H9 (cell line): ENCODE measurements at regions not wholly inside any gene's neighbourhood (a gene's known extent, or its start where the extent isn't known, plus 50 kb on each side); places are given as distances from the start of the nearest gene placed in this dataset.

ENCODE experiments used
- DNase-seq: peaks from one replicate; pipeline ENCODE4 v3.0.0-alpha.2; 2017
- H2AFZ ChIP-seq: one replicate; pipeline ENCODE4 v1.6.1; 2013; ENCODE audit warnings: mild to moderate bottlenecking, low read length, control low read depth, moderate library complexity
- H2AK5ac ChIP-seq: 2 replicates; pipeline ENCODE4 v1.6.1; 2013; ENCODE audit warnings: low read length, control low read depth, mixed read lengths; ENCODE audit not compliant: insufficient read length
- H2BK120ac ChIP-seq: one replicate; pipeline ENCODE4 v1.6.1; 2013; ENCODE audit warnings: low read depth, mild to moderate bottlenecking, low read length, control low read depth, inconsistent platforms; ENCODE audit not compliant: poor library complexity, severe bottlenecking
- H2BK12ac ChIP-seq: 2 replicates; pipeline ENCODE4 v1.6.1; 2013; ENCODE audit warnings: low read length, control low read depth, mixed read lengths, low read depth; ENCODE audit not compliant: insufficient read length
- H2BK15ac ChIP-seq: 2 replicates; pipeline ENCODE4 v1.6.1; 2013; ENCODE audit warnings: low read depth, low read length, control low read depth
- H2BK20ac ChIP-seq: one replicate; pipeline ENCODE4 v1.6.1; 2013; ENCODE audit warnings: low read depth, mild to moderate bottlenecking, low read length, control low read depth, inconsistent platforms; ENCODE audit not compliant: poor library complexity, severe bottlenecking
- H2BK5ac ChIP-seq: 2 replicates; pipeline ENCODE4 v1.6.1; 2013; ENCODE audit warnings: low read length, control low read depth, mixed read lengths; ENCODE audit not compliant: insufficient read length
- H3K14ac ChIP-seq: 2 replicates; pipeline ENCODE4 v1.6.1; 2013; ENCODE audit warnings: low read length, control low read depth; ENCODE audit not compliant: insufficient read depth
- H3K18ac ChIP-seq: 2 replicates; pipeline ENCODE4 v1.6.1; 2013; ENCODE audit warnings: low read depth, mild to moderate bottlenecking, mixed read lengths, low read length, control low read depth; ENCODE audit not compliant: insufficient read length
- H3K23ac ChIP-seq: 2 replicates; pipeline ENCODE4 v1.6.1; 2013; ENCODE audit warnings: low read length, control low read depth, mixed read lengths, low read depth; ENCODE audit not compliant: insufficient read length
- H3K23me2 ChIP-seq: 2 replicates; pipeline ENCODE4 v1.6.1; 2013; ENCODE audit warnings: low read depth, mild to moderate bottlenecking, mixed read lengths, low read length, control low read depth; ENCODE audit not compliant: insufficient read length, poor library complexity, severe bottlenecking
- H3K27ac ChIP-seq: 2 replicates; pipeline ENCODE4 v1.5.1; 2013; ENCODE audit warnings: low read length, control low read depth, mixed read lengths, low read depth; ENCODE audit not compliant: insufficient read length
- H3K27me3 ChIP-seq: 2 replicates; pipeline ENCODE4 v1.6.1; 2013; ENCODE audit warnings: low read length, control low read depth, inconsistent platforms; ENCODE audit not compliant: insufficient read depth
- H3K4ac ChIP-seq: 2 replicates; pipeline ENCODE4 v1.6.1; 2013; ENCODE audit warnings: low read depth, mild to moderate bottlenecking, control low read depth, inconsistent platforms, low read length, moderate library complexity
- H3K4me1 ChIP-seq: 2 replicates; pipeline ENCODE4 v1.6.1; 2013; ENCODE audit warnings: low read length, control low read depth, inconsistent platforms; ENCODE audit not compliant: insufficient read depth
- H3K4me2 ChIP-seq: 2 replicates; pipeline ENCODE4 v1.6.1; 2013; ENCODE audit warnings: low read length, control low read depth, mixed read lengths; ENCODE audit not compliant: insufficient read length, insufficient read depth
- H3K56ac ChIP-seq: 2 replicates; pipeline ENCODE4 v1.6.1; 2013; ENCODE audit warnings: low read depth, mild to moderate bottlenecking, mixed read lengths, low read length, control low read depth; ENCODE audit not compliant: insufficient read length
- H3K79me1 ChIP-seq: 2 replicates; pipeline ENCODE4 v1.6.1; 2013; ENCODE audit warnings: low read depth, mild to moderate bottlenecking, moderate library complexity, low read length, control low read depth, inconsistent platforms; ENCODE audit not compliant: insufficient read depth, poor library complexity, severe bottlenecking
- H3K79me2 ChIP-seq: 2 replicates; pipeline ENCODE4 v1.6.1; 2013; ENCODE audit warnings: low read length, control low read depth, inconsistent platforms; ENCODE audit not compliant: insufficient read depth
- H3K9ac ChIP-seq: 2 replicates; pipeline ENCODE4 v1.6.1; 2013; ENCODE audit warnings: low read length, control low read depth, mixed read lengths; ENCODE audit not compliant: insufficient read length; ENCODE audit errors: extremely low read depth
- H3K9me3 ChIP-seq: one replicate; pipeline ENCODE4 v1.6.1; 2013; ENCODE audit warnings: low read depth, low read length, inconsistent platforms; ENCODE audit not compliant: control insufficient read depth
- H3T11ph ChIP-seq: one replicate; pipeline ENCODE4 v1.6.1; 2013; ENCODE audit warnings: mild to moderate bottlenecking, low read length, control low read depth, inconsistent platforms
- H4K20me1 ChIP-seq: one replicate; pipeline ENCODE4 v1.6.1; 2013; ENCODE audit not compliant: control insufficient read depth, insufficient read length, insufficient read depth
- H4K5ac ChIP-seq: 2 replicates; pipeline ENCODE4 v1.6.1; 2013; ENCODE audit warnings: low read depth, mild to moderate bottlenecking, mixed read lengths, low read length, control low read depth; ENCODE audit not compliant: insufficient read length
- H4K8ac ChIP-seq: replicated peaks from 2 replicates; pipeline ENCODE4 v1.6.1; 2013; ENCODE audit warnings: low read length, control low read depth, mixed read lengths, low read depth; ENCODE audit not compliant: insufficient read length
- H4K91ac ChIP-seq: 2 replicates; pipeline ENCODE4 v1.6.1; 2013; ENCODE audit warnings: low read depth, mild to moderate bottlenecking, moderate library complexity, mixed read lengths, low read length, control low read depth; ENCODE audit not compliant: insufficient read length
- H3K27ac Mint-ChIP-seq, 3 experiments: 2 replicates in 2 of 3; 3 replicates in 1 of 3; pipeline ENCODE4 v1.8.0; 2020 to 2021; ENCODE audit warnings: mixed read lengths in 3 of 3, mild to moderate bottlenecking in 1 of 3, moderate library complexity in 1 of 3
- H3K27me3 Mint-ChIP-seq: 2 replicates; pipeline ENCODE4 v1.8.0; 2021; ENCODE audit warnings: low read depth, mild to moderate bottlenecking, moderate library complexity, mixed read lengths
- H3K36me3 Mint-ChIP-seq, 3 experiments: 2 replicates in 2 of 3; 3 replicates in 1 of 3; pipeline ENCODE4 v1.8.0; 2020 to 2021; ENCODE audit warnings: low read depth in 3 of 3, mixed read lengths in 3 of 3; ENCODE audit not compliant: insufficient read depth in 1 of 3
- H3K4me1 Mint-ChIP-seq, 2 experiments: 2 replicates each; pipeline ENCODE4 v1.8.0; 2020; ENCODE audit warnings: mixed read lengths in 2 of 2
- H3K4me3 Mint-ChIP-seq, 2 experiments: 2 replicates in 1 of 2; 3 replicates in 1 of 2; pipeline ENCODE4 v1.8.0; 2020 to 2021; ENCODE audit warnings: mild to moderate bottlenecking in 2 of 2, mixed read lengths in 2 of 2, moderate library complexity in 1 of 2
- H3K9me3 Mint-ChIP-seq, 2 experiments: 2 replicates in 1 of 2; 3 replicates in 1 of 2; pipeline ENCODE4 v1.8.0; 2020; ENCODE audit warnings: mild to moderate bottlenecking in 2 of 2, mixed read lengths in 2 of 2, moderate library complexity in 1 of 2
- CTCF ChIP-seq: fragments of 200-600 bp; sonication (generic); conservative IDR thresholded peaks from 3 replicates; pipeline ENCODE4 v1.8.0; 2021; ENCODE audit warnings: antibody characterized with exemption, mild to moderate bottlenecking
- WGBS: extraction: QIAGEN DNeasy Blood & Tissue Kit; methylation state at CpG from one replicate; pipeline ENCODE4 v1.1.7; 2013; ENCODE audit warnings: missing lambda C conversion rate, low lambda C conversion rate, mixed read lengths; ENCODE audit not compliant: insufficient read length; ENCODE audit errors: extremely low coverage; 5-methylcytosine and 5-hydroxymethylcytosine counted together

- Histone ChIP-seq H4K91ac (no peak overlapping the region), H3K27me3 (no peaks in the 10 kb centered on the region), H2AFZ (no peak overlapping the region), H3K4ac (no peak overlapping the region), H3K79me2 (no peaks in the 10 kb centered on the region), H3K56ac (no peak overlapping the region), H2AK5ac (no peak overlapping the region), H3K23ac (no peak overlapping the region), H2BK5ac (no peak overlapping the region), H3K18ac (no peak overlapping the region), H3K23me2 (no peaks in the 10 kb centered on the region), H3K27ac (no peak overlapping the region), H3T11ph (no peak overlapping the region), H3K9ac (no peak overlapping the region), H3K4me1 (no peaks in the 10 kb centered on the region), H2BK20ac (no peak overlapping the region), H3K79me1 (no peaks in the 10 kb centered on the region), H4K8ac (no peak overlapping the region), H2BK15ac (no peak overlapping the region), H4K20me1 (no peaks in the 10 kb centered on the region), H2BK120ac (no peak overlapping the region), H2BK12ac (no peak overlapping the region), H3K9me3 (no peaks in the 10 kb centered on the region), H4K5ac (no peak overlapping the region), H3K4me2 (no peak overlapping the region), H3K14ac (no peak overlapping the region)
- H3K36me3 Mint-ChIP-seq: no peaks in the 10 kb centered on the region
- peaks cover 0 to 6% of the 10 kb centered on the region in 2 experiments; a peak in 2 of 4 replicates for H3K4me1 Mint-ChIP-seq
- no peak for DNase-seq
- no peaks in the 10 kb centered on the region; a peak in 1 of 5 replicates for H3K9me3 Mint-ChIP-seq
- no peaks in the 10 kb centered on the region for H3K27me3 Mint-ChIP-seq
- no peak overlapping the region; a peak in 1 of 7 replicates for H3K27ac Mint-ChIP-seq
- peak; percentile 61 for TF ChIP-seq CTCF
- WGBS: no CpG with 5 or more reads among the region's 4 CpGs
- H3K4me3 Mint-ChIP-seq: no peak overlapping the region
Observed at GRCh38 chr1:80217377-80217986, 1211.0 kb upstream of the ADGRL4 start.
